Liver (tissue), 3 donors: ENCODE measurements at regions not wholly inside any gene's neighbourhood (a gene's known extent, or its start where the extent isn't known, plus 50 kb on each side); places are given as distances from the start of the nearest gene placed in this dataset.

Source experiments
- FOXA1 ChIP-seq: IDR thresholded peaks from 2 replicates; pipeline ENCODE4 v1.6.1; 2016; ENCODE audit warnings: antibody characterized with exemption
- HNF4G ChIP-seq: IDR thresholded peaks from 2 replicates; pipeline ENCODE4 v1.6.1; 2016; ENCODE audit warnings: antibody characterized with exemption
- JUND ChIP-seq, 2 donors: IDR thresholded peaks; 2 replicates each; pipeline ENCODE4 v1.6.1; 2016; ENCODE audit warnings: antibody characterized with exemption in 2 of 2
- MAX ChIP-seq: IDR thresholded peaks from 2 replicates; pipeline ENCODE4 v1.6.1; 2016; ENCODE audit warnings: antibody characterized with exemption
- NR2F2 ChIP-seq: IDR thresholded peaks from 2 replicates; pipeline ENCODE4 v1.6.1; 2016; ENCODE audit warnings: antibody characterized with exemption
- RAD21 ChIP-seq, 2 donors: IDR thresholded peaks; 2 replicates each; pipeline ENCODE4 v1.6.1; 2016; ENCODE audit warnings: antibody characterized with exemption in 2 of 2, mild to moderate bottlenecking in 2 of 2
- RXRA ChIP-seq, 2 donors: IDR thresholded peaks; 2 replicates each; pipeline ENCODE4 v1.6.1; 2017 to 2018; ENCODE audit warnings: antibody characterized with exemption in 2 of 2, mild to moderate bottlenecking in 1 of 2
- SP1 ChIP-seq: IDR thresholded peaks from 2 replicates; pipeline ENCODE4 v1.6.1; 2018; ENCODE audit warnings: antibody characterized with exemption, mild to moderate bottlenecking
- TAF1 ChIP-seq: conservative IDR thresholded peaks from 2 replicates; pipeline ENCODE4 v1.6.1; 2016; ENCODE audit warnings: antibody characterized with exemption, mild to moderate bottlenecking
- YY1 ChIP-seq: IDR thresholded peaks from 2 replicates; pipeline ENCODE4 v1.6.1; 2016; ENCODE audit warnings: antibody characterized with exemption, mild to moderate bottlenecking
- ZBTB33 ChIP-seq: IDR thresholded peaks from 2 replicates; pipeline ENCODE4 v1.6.1; 2016; ENCODE audit warnings: antibody characterized with exemption
- TF ChIP-seq, protein P1 (sequence below): fragments of 150-350 bp; IDR thresholded peaks from 2 replicates; pipeline ENCODE4 v1.5.1; 2017; ENCODE audit warnings: improper control_type of control experiment, low read depth, low read length; ENCODE audit not compliant: missing input control
- TF ChIP-seq, protein P2 (sequence below): IDR thresholded peaks from 2 replicates; pipeline ENCODE4 v1.6.1; 2016; ENCODE audit warnings: antibody characterized with exemption
- donor health status: healthy.
- donor health status: healthy.

- TF ChIP-seq JUND (IDR thresholded peaks at IDR 0.05) (no peak), YY1 (no peak), SP1 (no peak), TAF1 (no peak), NR2F2 (no peak), RAD21 (IDR thresholded peaks at IDR 0.05) (no peak), HNF4G (no peak), MAX (no peak), FOXA1 (no peak), ZBTB33 (no peak), RXRA (IDR thresholded peaks at IDR 0.05) (no peak)
- TF ChIP-seq, protein P1, sequence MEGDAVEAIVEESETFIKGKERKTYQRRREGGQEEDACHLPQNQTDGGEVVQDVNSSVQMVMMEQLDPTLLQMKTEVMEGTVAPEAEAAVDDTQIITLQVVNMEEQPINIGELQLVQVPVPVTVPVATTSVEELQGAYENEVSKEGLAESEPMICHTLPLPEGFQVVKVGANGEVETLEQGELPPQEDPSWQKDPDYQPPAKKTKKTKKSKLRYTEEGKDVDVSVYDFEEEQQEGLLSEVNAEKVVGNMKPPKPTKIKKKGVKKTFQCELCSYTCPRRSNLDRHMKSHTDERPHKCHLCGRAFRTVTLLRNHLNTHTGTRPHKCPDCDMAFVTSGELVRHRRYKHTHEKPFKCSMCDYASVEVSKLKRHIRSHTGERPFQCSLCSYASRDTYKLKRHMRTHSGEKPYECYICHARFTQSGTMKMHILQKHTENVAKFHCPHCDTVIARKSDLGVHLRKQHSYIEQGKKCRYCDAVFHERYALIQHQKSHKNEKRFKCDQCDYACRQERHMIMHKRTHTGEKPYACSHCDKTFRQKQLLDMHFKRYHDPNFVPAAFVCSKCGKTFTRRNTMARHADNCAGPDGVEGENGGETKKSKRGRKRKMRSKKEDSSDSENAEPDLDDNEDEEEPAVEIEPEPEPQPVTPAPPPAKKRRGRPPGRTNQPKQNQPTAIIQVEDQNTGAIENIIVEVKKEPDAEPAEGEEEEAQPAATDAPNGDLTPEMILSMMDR: no peak
- TF ChIP-seq, protein P2, sequence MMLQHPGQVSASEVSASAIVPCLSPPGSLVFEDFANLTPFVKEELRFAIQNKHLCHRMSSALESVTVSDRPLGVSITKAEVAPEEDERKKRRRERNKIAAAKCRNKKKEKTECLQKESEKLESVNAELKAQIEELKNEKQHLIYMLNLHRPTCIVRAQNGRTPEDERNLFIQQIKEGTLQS: no peak
These were observed 321.9 kb downstream of the RAD51AP2 start for GRCh38 chr2:17196380-17196779.
